GM18508 (cell line): ENCODE measurements at regions not wholly inside any gene's neighbourhood (a gene's known extent, or its start where the extent isn't known, plus 50 kb on each side); places are given as distances from the start of the nearest gene placed in this dataset.

Source experiments
- ATAC-seq: cut with Tn5 transposase; IDR thresholded peaks from one replicate; pipeline ENCODE4 v1.9.1; 2021; ENCODE audit warnings: moderate number of reproducible peaks; ENCODE audit not compliant: insufficient read depth, unreplicated experiment

- no peak for ATAC-seq
Observed at GRCh38 chr11:109902764-109903433, 190.3 kb upstream of the ZC3H12C start.

GRCh38 chr11:109911488-109911887, 181.7 kb upstream of the ZC3H12C start:
- no peak for ATAC-seq

- no peak for ATAC-seq
Observed at GRCh38 chr11:109914038-109914437, 179.2 kb upstream of the ZC3H12C start.

GRCh38 chr11:109914809-109915653, 178.2 kb upstream of the ZC3H12C start:
- no peak for ATAC-seq

- no peak for ATAC-seq
Observed at GRCh38 chr11:109926941-109927340, 166.3 kb upstream of the ZC3H12C start.

GRCh38 chr11:109929308-109929707, 163.9 kb upstream of the ZC3H12C start:
- no peak for ATAC-seq

GRCh38 chr11:109933126-109933525, 160.1 kb upstream of the ZC3H12C start:
- no peak for ATAC-seq

GRCh38 chr11:109934151-109934550, 159.0 kb upstream of the ZC3H12C start:
- ATAC-seq = no peak

GRCh38 chr11:109936661-109937180, 156.5 kb upstream of the ZC3H12C start:
- no peak for ATAC-seq

- no peak for ATAC-seq
Observed at GRCh38 chr11:109937968-109938367, 155.2 kb upstream of the ZC3H12C start.

- no peak for ATAC-seq
Observed at GRCh38 chr11:109939166-109939810, 153.9 kb upstream of the ZC3H12C start.

GRCh38 chr11:109940816-109941215, 152.4 kb upstream of the ZC3H12C start:
- ATAC-seq = no peak

- ATAC-seq = peak; percentile 39
Observed at GRCh38 chr11:109945626-109946321, 147.4 kb upstream of the ZC3H12C start.

GRCh38 chr11:109946322-109946846, 146.8 kb upstream of the ZC3H12C start:
- peak; percentile 85 for ATAC-seq

- no peak for ATAC-seq
Observed at GRCh38 chr11:109954534-109954933, 138.7 kb upstream of the ZC3H12C start.

- ATAC-seq = peak; percentile 47
Observed at GRCh38 chr11:109956124-109956793, 136.9 kb upstream of the ZC3H12C start.

GRCh38 chr11:109957000-109957399, 136.2 kb upstream of the ZC3H12C start:
- peak; percentile 40 for ATAC-seq

GRCh38 chr11:109957601-109958000, 135.6 kb upstream of the ZC3H12C start:
- ATAC-seq = no peak

- no peak for ATAC-seq
Observed at GRCh38 chr11:109958131-109958820, 134.9 kb upstream of the ZC3H12C start.
